ENCODE measurements at regions not wholly inside any gene's neighbourhood (a gene's known extent, or its start where the extent isn't known, plus 50 kb on each side); places are given as distances from the start of the nearest gene placed in this dataset.
A peak's percentile ranks its signal among the peaks of the same experiment; 100 is the strongest.
"Not testable (repeated sequence)": the region's sequence is repeated elsewhere in the genome, so short reads cannot be mapped to it uniquely, and the experiment has no call there.

DNA sequence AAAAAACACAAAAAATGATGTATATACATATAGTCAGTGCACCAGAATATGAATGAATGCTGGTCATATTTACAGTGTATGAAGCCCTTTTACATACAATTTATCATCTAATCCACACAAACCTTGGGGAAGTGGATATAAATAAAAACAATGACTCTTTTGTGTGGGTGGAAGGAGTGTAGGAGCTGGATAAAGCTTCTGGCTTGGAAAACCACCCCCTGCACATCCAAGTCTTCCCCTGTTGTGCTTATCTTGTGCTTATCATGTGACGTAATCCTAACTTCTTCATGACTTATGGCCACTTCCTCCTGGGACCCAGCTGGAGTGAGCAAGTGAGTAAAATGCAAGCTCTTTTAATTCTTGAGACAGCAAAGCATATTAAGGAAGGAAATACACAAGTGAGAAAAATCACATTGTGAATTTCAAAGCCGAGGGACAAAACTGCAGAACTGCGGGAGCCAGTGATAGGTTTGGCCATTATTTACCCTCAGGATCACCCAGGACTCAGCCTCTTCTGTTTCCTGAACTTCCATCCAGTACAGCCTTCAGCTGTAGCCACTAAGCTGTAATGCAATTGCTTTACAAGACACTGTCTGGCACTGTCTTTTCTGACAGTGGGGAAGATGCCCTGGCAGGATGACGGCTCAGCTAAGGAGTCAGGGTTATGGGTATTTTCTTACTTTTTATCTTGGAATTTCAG lies 104.0 kb upstream of the PPM1J start:
- peak; percentile 22 for DNase-seq (ENCODE audit: low read depth)

DNA sequence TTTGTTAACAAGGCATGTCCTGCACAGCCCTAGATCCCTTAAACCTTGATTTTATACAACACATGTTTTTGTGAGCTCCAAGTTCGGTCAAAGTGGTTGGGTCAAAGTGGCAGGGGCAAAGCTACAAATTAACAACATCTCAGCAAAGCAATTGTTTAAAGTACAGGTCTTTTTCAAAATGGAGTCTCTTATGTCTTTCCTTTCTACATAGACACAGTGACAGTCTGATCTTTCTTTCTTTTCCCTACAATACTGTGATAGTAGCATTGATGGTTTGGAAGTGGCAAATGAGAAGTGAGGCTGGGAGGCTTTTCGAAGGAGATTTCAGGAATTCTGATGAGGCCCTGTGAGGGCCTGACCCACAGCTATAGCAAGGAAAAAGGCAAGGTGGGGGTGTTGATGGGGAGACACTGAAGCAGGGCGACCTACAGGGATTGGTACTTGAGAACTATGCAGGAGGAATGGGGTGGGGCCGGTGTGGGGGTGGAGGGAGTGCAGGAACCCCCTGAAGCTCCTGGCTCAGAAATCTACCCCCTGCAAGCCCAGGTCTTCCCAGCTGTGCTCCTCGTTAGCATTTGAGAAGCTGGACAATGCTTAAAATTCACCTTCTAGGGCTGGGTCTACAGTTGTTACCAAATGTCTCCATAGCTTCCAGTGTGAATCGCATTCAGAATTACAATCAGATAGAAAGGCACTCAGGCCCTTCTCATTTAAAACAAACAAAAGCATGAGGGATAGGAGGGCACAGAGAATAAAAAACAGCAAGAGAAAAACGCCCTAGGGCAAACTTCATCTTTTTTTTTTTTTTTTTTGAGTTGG lies 102.6 kb upstream of the PPM1J start:
- DNase-seq (ENCODE audit: low read depth), result no peak

DNA sequence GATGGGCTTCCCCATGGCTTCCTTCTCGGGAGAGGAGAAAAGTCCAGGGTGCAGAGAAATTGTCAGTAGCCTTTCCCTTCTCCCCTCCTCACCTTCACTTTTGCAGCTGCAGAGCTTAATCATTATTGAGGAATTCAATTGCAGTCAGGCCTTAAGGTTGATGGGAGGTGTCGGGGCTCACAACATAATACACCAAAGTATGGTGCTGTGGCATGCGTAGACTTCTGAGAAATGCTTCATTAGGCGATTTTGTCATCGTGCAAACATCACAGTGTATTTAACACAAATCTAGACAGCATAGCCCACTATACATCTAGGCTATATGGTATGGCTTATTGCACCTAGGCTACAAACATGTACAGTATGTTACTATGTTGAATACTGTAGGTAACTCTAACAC lies 100.2 kb upstream of the PPM1J start:
- DNase-seq (ENCODE audit: low read depth), result no peak

DNA sequence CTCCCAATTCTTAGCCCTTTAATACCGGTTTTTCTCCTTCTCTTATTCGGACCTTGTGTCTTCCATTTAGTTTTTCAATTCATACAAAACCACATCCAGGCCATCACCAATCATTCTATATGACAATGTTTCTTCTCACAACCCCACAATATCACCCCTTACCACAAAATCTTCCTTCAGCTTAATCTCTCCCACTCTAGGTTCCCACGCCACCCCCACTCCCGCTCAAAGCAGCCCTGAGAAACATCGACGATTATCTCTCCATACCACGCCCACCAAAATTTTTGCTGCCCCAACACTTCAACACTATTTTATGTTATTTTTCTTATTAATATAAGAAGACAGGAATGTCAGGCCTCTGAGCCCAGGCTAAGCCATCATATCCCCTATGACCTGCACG lies 99.5 kb upstream of the PPM1J start:
- not testable (repeated sequence) for DNase-seq (ENCODE audit: low read depth)

DNA sequence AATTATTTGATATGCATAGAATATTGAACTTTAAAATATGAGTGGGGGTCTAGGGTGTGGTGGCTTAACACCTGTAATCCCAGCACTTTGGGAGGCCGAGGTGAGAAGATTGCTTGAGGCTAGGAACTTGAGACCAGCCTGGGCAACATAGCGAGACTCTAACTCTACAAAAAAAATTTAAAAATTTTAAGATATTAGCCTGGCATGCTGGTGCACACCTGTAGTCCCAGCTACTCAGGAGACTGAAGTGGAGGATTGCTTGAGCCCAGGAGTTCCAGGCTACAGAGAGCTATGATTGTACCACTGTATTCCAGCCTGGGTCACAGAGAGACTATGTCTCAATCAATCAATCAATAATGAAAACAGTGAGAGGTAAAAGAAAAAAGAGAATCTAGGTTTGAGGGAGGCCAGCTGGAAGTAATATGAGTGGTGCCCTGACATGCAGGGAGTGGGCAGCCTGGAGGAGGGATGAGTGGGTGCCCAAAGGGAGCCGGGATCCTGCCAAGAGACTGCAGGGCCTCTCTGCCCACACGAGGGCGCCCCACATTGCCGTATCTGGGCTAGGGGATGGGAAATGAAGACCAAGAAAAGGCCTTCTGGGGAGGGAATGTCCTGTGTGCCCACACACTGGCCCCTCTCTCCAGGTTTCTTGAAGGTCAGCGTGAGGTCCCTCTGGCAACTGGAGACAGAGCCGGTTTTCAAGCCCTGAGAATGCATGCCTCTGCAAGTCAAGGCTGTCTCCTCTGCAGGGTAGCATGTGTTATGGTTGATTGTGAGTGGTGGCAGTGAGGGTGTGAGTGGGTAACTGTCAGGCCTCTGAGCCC lies 93.9 kb upstream of the PPM1J start:
- DNase-seq (ENCODE audit: low read depth), result no peak

DNA sequence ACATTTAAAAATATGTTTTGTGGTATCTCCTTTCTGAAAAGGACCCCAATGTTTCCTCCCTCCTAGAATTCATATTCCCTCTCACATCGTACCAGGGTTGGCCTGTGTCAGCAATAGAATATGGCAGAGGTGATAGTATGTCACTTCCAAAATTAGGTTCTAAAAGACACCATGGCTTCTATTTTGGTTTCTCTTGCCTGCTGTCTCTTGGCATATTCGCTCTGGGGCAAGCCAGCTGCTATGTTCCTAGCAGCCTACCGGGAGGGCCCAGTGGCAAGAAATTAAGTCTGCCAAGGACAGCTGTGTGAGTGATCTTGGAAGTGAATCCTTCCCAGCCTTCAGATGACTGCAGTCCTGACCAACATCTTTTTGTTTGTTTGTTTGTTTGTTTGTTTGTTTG lies 92.9 kb upstream of the PPM1J start:
- no peak for DNase-seq (ENCODE audit: low read depth)

DNA sequence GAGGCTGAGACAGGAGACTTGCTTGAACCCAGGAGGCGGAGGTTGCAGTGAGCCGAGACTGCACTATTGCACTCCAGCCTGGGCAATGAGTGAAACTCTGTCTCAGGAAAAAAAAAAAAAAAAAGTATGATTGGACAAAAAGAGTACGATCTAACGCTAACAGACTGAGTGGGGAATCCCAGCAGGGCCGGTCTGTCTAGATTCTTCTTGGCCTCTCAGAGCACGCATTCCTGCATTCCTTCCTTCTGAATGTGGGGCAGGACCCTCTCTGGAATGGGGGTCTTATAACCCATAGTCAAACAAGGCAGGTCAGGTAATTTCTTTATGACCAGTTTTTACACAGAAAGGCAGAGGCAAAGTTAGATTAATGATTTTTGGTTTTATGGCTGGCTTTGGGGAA lies 92.0 kb upstream of the PPM1J start:
- no peak for DNase-seq (ENCODE audit: low read depth)

DNA sequence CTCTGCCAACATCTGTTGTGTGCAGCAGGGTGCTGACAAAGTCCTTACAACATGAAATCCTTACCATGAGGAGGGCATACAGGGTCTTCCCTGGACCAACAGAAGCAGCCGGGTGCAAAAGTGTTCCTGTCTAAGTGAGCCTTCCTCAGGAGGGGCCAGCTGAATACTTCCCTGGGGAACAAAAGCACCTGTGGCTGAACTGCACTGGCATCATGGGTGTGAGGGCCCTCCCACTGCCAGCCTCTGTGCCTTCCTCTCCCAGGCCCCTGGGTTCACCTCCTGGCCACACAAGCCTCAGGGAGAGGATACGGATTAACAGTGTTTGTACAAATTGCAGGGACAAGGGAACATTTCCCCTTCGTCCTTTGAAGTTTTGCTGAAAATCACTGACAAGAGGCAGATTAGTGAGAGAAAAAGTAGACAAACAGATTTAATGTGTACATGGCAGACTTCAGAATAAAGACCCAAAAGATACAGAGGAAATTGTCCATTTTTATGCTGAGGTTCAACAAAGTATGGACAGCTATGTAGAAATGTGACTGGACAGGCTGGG lies 91.0 kb upstream of the PPM1J start:
- no peak for DNase-seq (ENCODE audit: low read depth)

DNA sequence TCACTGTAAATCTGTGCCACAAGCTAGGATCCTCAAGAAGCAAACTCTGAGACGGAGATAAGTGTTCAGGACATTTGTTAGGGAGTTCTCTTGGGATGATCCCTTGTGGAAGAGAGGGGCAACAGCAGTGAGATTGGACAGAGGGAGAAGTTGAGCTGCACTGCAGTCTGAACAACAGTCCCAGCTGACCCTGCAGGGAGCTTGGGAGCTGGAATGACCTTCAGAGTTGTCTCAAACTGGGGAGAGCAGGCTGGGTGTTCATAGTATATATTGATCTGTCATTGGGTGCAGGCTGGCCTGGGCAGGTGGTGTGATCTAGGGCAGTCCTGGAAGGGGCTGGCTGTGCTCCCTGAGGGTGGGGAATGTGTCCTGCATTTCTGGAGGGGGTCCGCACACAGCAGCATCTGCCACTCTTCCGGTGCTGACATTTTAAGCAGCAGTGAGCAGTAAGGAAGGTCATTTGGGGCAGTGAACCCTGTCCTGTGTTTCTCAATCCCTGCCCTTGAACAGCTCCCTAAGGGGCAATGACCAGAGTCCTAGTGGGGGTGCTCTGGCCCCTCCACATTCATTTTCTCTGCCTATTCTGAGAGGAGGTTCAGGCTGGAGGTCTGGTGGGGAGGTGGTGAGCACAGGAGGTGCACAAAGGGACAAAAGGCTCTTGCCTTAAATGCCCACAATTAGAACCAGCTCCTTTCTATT lies 90.2 kb upstream of the PPM1J start:
- no peak for DNase-seq (ENCODE audit: low read depth)

DNA sequence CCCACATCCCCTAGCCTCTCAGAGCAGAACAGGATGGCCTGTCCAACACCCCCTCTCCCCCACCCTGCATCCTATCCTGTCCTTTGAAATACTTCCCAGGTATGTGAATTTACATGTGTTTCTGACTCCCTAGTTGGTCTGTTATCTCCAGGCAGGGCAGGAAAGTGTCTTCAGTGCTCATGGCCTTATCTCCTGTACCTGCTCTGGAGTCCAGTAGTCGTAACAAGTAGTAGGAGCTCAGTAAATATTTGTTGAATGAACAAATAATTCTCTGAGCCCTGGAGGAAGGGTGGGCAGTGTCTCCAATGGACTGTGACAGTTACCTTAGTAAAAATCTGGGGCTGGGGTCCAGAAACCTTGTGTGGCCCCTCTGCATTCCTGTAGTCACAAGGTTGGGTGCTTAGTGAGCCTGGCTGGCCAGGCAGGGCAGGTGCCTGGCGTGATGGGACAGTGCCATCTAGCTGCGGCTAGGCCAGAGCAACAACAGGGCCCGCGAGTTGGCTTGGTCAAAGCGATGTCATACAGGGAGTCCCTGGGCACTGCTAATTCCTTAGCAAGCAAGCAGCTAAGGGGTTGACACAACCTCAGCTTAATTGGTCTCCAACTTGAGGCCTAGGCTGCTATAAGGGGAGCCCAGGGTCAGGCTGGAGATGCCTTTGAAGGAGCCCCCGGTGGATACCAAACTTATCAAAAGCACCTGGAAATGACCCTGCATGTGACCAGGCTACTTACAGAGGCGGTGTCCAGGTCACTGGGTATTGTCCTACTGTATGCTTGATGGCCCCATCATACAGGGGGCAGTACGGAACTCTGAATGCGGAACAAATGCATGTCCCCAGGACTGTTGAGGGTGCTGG lies 89.0 kb upstream of the PPM1J start:
- DNase-seq (ENCODE audit: low read depth), result no peak

DNA sequence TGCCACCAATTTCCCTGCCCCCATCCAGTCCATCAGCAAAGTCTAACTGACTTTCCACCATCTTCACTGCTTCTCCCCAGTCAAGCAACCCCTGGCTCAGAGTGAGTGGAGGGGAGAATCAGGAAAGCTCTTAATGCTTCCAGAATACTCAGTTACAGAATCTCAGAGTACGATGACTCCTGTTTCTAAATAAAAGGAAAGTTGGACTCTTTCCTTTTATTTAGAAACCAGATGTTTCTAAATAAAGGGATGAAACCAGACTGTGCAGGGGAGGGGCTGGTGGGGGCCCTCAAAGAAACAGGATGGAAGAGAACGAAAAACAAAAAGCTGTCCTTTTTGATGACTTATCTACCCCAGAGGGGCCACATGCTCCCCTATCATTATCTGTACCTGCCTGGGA lies 85.2 kb upstream of the PPM1J start:
- DNase-seq (ENCODE audit: low read depth), result no peak

DNA sequence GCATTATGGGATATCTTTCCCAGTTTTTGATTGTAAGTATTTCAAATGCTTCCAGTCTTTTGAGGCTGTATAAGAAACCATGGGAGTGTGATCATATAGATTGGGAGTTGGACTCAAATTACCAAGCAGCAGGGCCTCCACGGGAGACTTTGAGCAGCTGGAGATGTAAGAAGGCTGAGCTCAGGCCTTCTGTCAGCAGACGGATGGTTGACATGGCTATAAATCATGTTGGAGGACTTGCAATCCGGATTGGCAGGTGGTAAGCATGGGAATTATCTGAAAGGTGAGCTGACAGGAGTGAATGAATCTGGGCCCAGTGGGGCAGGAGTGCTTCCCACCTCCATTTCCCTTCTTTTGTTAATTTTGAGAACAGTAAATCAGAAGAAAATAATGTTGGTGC lies 83.2 kb upstream of the PPM1J start:
- no peak for DNase-seq (ENCODE audit: low read depth)

DNA sequence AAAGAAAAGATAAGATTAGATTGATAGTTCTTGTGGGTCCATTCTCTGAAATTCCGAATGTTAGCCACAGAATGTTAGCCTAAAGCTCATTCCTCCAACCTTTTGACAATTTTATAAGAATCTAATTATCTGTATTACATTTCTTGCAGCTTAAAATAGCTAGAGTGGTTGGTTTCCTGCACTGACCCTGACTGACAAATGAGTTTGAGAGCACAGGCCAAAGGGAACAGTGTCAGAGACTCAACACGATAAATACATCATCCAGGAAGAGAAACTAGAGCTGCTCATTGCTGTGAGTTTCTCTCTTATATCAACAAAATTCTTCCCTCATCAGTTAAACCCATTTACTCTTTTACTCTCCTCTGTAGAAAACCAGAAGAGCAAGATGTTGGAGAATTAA lies 82.1 kb upstream of the PPM1J start:
- DNase-seq (ENCODE audit: low read depth), result no peak

DNA sequence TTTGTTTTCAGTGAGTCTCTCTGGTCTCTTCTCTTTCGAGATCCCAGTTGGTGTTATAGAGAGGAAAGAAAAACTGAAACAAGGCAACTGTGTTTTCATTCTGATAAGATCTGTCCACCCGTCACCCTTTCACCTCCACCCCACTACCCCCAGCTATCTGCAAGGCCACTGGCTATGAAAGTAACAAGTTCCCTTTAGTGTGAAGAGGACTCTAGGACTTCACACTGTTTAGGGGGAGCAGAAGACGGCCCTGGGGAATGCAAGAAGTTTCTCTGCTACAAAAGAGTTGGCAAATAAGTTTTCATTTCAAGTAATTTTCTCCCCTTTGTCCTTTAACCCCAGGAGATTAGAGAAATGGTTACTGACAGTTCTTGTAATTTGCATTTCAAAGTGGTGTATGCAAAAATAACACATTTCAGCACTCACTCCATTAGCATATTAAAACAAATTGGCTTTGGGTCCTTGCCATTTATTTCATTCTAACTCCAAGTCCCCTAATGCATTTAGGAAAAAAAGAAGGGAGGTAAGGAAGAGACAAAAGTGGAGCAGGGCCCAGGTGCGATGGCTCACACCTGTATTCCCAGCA lies 79.6 kb upstream of the PPM1J start:
- no peak for DNase-seq (ENCODE audit: low read depth)

DNA sequence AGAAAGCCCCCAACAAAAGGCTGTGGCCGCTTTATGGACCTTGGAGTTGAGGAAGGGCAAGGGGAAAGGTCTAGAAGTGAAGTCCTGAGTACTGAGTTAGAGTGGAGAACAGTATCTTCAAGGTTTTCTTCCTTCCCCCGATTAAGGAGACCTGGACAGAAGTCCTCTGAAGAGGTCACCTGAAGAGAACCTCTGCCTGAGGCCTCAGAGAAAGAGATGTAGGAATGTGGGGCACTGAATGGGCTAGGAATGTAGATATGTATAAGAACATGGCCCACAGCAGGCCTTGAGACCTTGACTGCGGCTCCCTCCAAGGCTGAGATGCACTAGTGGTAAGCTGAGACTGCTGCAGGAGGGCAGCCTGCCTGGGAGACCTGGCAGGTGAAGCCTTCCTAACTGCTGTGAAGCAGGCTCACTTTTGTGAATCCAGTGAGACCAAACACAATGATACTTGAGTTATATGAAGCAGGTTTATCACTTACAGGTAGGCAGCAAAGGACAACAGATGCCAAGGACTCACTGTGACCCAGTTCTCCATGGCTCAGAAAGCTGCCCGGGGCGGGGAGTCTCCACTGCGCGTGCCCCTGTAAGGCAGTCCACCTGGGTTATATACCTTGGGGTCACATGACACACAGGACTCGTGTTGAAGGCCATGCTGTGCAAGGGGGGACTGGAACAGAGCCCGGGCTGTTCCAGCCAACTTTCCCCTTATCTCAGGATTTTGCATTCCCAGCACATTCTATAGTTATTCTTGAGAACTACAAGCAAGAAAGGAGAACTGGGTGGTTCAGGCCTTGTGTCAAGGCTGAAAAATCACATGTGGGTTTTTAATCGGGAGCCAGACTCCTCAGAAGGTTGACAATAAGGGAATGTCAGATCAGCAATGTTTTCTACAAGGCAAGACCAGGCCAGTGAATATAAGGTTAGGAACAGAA lies 78.8 kb upstream of the PPM1J start:
- DNase-seq (ENCODE audit: low read depth), result no peak

DNA sequence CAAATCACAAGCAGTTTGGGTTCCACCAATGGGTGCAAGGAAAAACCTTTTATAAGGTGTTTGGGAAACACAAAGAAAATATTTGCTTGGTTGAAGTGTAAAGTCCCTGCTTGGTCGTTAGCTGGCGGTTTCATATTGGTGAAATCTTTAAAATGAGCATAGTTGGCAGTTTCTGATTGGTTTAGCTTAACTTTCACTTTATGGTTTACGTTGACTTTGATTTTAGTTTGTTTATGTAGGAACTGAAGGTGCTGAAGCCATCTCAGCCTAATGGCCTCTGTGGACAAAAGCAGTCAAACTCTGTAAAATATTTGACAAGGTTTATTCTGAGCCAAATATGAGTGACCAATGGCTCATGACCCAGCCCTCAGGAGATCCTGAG lies 76.6 kb upstream of the PPM1J start:
- no peak for DNase-seq (ENCODE audit: low read depth)

DNA sequence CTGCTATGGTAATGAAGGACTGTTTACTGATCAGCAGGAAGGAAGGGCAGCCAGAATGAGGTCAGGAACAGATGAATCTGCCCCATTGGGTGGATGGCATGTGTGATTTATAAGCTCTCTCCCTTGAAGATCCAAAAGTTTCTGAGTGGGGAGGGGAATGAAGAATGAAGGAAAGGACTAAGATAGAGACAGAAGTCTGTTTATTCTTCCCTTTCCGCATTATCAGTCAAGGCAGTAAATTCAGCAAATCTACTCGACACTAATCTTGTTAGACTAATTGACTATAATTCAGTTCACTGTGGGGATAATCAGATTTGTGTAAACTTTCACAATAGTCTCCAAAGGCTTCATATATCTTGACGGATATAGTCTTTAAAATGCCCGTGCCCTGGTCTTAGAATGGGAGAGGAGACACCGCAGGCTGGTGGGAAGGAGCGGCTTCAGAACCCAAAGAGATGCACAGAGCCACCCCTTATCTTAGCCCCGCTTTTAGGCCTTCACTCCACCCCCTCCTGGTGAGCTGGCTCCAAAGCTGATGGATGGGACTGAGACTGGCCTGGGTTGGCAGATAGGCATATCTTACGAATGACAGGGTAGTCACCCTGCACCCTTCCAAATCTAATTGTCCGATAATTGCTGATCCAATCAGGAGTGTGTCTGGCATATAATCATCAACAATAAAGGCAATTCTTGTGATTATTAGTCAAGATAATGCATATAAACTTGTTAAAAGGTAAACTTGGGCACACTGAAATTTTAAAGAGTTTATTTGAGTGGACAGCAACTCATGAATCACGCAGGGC lies 76.0 kb upstream of the PPM1J start:
- DNase-seq (ENCODE audit: low read depth), result no peak

DNA sequence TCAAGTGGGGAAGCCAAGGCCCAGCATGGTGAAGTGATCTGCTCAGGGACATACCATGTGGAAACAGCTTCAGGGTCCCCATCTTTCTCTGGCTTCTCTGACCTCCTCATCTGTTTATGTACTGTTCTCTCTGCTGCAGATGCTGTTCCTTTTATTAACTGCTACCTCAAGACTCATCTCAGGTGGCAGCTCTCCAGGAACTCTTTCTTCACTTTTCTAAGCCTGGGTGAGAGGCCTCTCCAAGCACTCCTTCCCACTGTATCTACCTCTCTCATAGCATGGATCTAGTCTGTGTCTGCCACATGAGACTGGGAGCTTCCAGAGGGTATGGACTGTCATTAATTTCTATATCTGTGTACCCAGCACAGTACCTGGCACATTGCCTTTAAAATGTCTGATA lies 73.4 kb upstream of the PPM1J start:
- DNase-seq (ENCODE audit: low read depth), result no peak

DNA sequence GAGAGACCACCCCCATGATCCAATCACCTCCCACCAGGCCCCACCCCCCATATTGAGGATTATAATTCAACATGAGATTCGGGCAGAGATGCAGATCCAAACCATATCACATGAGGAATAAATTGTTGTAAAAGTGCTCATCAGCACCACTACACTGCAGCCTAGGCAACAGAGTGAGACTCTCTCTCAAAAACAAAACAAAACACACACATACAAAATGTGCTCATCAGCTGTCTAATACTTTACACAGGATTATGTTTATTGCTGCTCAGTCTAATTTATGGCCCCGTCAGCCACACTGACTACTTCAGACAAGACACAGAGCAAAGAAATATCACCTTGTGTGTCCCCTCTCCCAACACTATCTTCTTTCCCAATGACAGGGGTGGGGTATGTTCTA lies 72.9 kb upstream of the PPM1J start:
- DNase-seq (ENCODE audit: low read depth), result no peak

All from CMK (cell line).